ENCODE measurements at regions not wholly inside any gene's neighbourhood (a gene's known extent, or its start where the extent isn't known, plus 50 kb on each side); places are given as distances from the start of the nearest gene placed in this dataset.
A peak's percentile ranks its signal among the peaks of the same experiment; 100 is the strongest.

GRCh38 chr13:99905224-99905623 is 66.3 kb downstream of the ZIC5 start:
- Histone ChIP-seq H3K27me3 (replicated peaks in 1 of 4; ENCODE audit: control insufficient read depth in 3 of 4, extremely low read depth in 1 of 4, insufficient read depth in 3 of 4, low read length in 3 of 4) (no peaks in the 10 kb centered on the region; a peak in 1 of 7 replicates), H2BK5ac (ENCODE audit: low read depth, low read length) (no peak overlapping the region), H3K4me3 (ENCODE audit: extremely low read depth in 1 of 4, insufficient read depth in 2 of 4, low read depth in 3 of 4, low read length in 4 of 4) (no peak overlapping the region), H4K20me1 (replicated peaks in 1 of 2; ENCODE audit: control insufficient read depth in 1 of 2, insufficient read depth in 2 of 2, low read length in 2 of 2) (no peaks in the 10 kb centered on the region), H4K5ac (ENCODE audit: insufficient read length, low read depth, low read length) (peak overlapping the region; percentile 28), H3K79me1 (ENCODE audit: low read depth, low read length) (no peaks in the 10 kb centered on the region), H2AFZ (ENCODE audit: low read length) (no peak overlapping the region), H2BK20ac (ENCODE audit: low read length) (peak overlapping the region; percentile 84), H3K79me2 (ENCODE audit: control insufficient read depth in 1 of 2, insufficient read depth in 2 of 2, low read length in 2 of 2) (no peaks in the 10 kb centered on the region), H2BK12ac (ENCODE audit: low read depth, low read length) (peak overlapping the region; percentile 77; the same call in 1 of the 2 replicates), H3K4ac (replicated peaks; ENCODE audit: insufficient read length, low read depth, low read length) (no peak overlapping the region), H3K18ac (ENCODE audit: extremely low read depth, low read length) (no peak overlapping the region; the same call in 1 of the 2 replicates), H4K91ac (replicated peaks; ENCODE audit: insufficient read length, low read length) (peak overlapping the region; percentile 68), H2BK120ac (replicated peaks; ENCODE audit: low read depth, low read length) (peak overlapping the region; percentile 13), H3K9ac (replicated peaks in 1 of 4; ENCODE audit: extremely low read depth in 1 of 4, low read depth in 3 of 4, low read length in 3 of 4) (no peak overlapping the region), H3K4me2 (ENCODE audit: insufficient read depth in 1 of 2, low read depth in 2 of 2, low read length in 2 of 2) (no peak overlapping the region; a peak in 1 of 4 replicates), H3K27ac (ENCODE audit: low read depth, low read length) (no peak overlapping the region), H3K9me3 (ENCODE audit: insufficient read depth in 2 of 2, low read depth in 1 of 2, low read length in 1 of 2) (no peaks in the 10 kb centered on the region), H3K14ac (ENCODE audit: insufficient read length) (no peak overlapping the region), H3K4me1 (replicated peaks in 1 of 4; ENCODE audit: control insufficient read depth in 3 of 4, insufficient read depth in 4 of 4, low read length in 3 of 4) (peaks cover 0 to 5% (median 3%) of the 10 kb centered on the region in 4 experiments; a peak in 3 of 7 replicates), H2AK5ac (ENCODE audit: low read depth, low read length) (no peak overlapping the region), H3K23ac (ENCODE audit: insufficient read length) (no peak overlapping the region), H4K8ac (ENCODE audit: extremely low read depth, insufficient read depth, low read length) (no peak overlapping the region), H3K36me3 (ENCODE audit: control insufficient read depth in 2 of 4, insufficient read depth in 4 of 4, low read length in 3 of 4) (no peaks in the 10 kb centered on the region), H2BK15ac (ENCODE audit: low read length) (no peak overlapping the region), H3K23me2 (ENCODE audit: low read depth, low read length) (no peaks in the 10 kb centered on the region), H3K56ac (replicated peaks; ENCODE audit: insufficient read length, low read depth, low read length) (no peak overlapping the region)
- FAIRE-seq, result peak; percentile 45
- WGBS, 2 experiments (ENCODE audit: extremely low coverage in 1 of 2, insufficient coverage in 1 of 2, insufficient read length in 1 of 2, insufficient replicate concordance in 2 of 2, low coverage in 1 of 2, low lambda C conversion rate in 2 of 2, missing lambda C conversion rate in 1 of 2), result 82% methylated on average over 5 of the region's 5 CpGs; no CpG with 5 or more reads in 1 of the 2 experiments
- POLR2A ChIA-PET (ENCODE audit: partially characterized antibody), result interaction anchor here (0.9 to 1.2 kb wide), 4 partner anchors 10 to 65 kb away, joined by 3 to 4 read pairs (median 3); no protein-coding TSS in a partner anchor
- no peak for DNase-seq (ENCODE audit: low read depth in 1 of 2, low spot score in 2 of 2)
- CTCF ChIA-PET (ENCODE audit: partially characterized antibody), result interaction anchor here (0.7 to 5.7 kb wide), 11 partner anchors 10 to 248 kb away, joined by 3 to 45 read pairs (median 4); no protein-coding TSS in a partner anchor
- no peak for TF ChIP-seq YY1 (IDR thresholded peaks at IDR 0.05; ENCODE audit: low read depth, low read length)
- TF ChIP-seq TBP (IDR thresholded peaks at IDR 0.05; ENCODE audit: low read depth, low read length), result no peak
- no peak for TF ChIP-seq ASH2L (IDR thresholded peaks at IDR 0.05; ENCODE audit: low read length)
- TF ChIP-seq CBX8 (IDR thresholded peaks at IDR 0.05; ENCODE audit: borderline replicate concordance, low read depth, low read length), result no peak
- TF ChIP-seq, protein P1, sequence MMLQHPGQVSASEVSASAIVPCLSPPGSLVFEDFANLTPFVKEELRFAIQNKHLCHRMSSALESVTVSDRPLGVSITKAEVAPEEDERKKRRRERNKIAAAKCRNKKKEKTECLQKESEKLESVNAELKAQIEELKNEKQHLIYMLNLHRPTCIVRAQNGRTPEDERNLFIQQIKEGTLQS (IDR thresholded peaks at IDR 0.05; ENCODE audit: insufficient read depth, low read depth, low read length), result no peak
- TF ChIP-seq CTCF (IDR thresholded peaks at IDR 0.05; ENCODE audit: control extremely low read depth in 1 of 3, insufficient read depth in 1 of 3, low read depth in 1 of 3, low read length in 3 of 3), result no peak
- no peak for TF ChIP-seq JUND (IDR thresholded peaks at IDR 0.05; ENCODE audit: low read length)
- no peak for TF ChIP-seq CREB1 (IDR thresholded peaks at IDR 0.05)
- TF ChIP-seq CHD2 (IDR thresholded peaks at IDR 0.05; ENCODE audit: low read length), result no peak
- TF ChIP-seq, protein P2, sequence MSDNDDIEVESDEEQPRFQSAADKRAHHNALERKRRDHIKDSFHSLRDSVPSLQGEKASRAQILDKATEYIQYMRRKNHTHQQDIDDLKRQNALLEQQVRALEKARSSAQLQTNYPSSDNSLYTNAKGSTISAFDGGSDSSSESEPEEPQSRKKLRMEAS (IDR thresholded peaks at IDR 0.05), result no peak
- no peak for TF ChIP-seq RAD21 (IDR thresholded peaks at IDR 0.05 in 1 of 2, conservative IDR thresholded peaks at IDR 0.05 in 1 of 2; ENCODE audit: low read depth in 2 of 2, low read length in 2 of 2)

Measured in H1 (cell line).